Breast epithelium (tissue), 4 donors: ENCODE measurements at regions not wholly inside any gene's neighbourhood (a gene's known extent, or its start where the extent isn't known, plus 50 kb on each side); places are given as distances from the start of the nearest gene placed in this dataset.
A peak's percentile ranks its signal among the peaks of the same experiment; 100 is the strongest.

Experiments
- DNase-seq, 2 donors: peaks; one replicate each; pipeline ENCODE4 v3.0.0-alpha.2; 2019; ENCODE audit warnings: low spot score in 2 of 2
- H3K27ac ChIP-seq, 2 donors: fragments of 200-600 bp; sonication (generic) in 1 of 2; one replicate each; pipeline ENCODE4 v1.5.1; 2016 to 2019; ENCODE audit warnings: mild to moderate bottlenecking in 1 of 2
- H3K27me3 ChIP-seq, 2 donors: fragments of 200-600 bp; sonication (generic) in 1 of 2; one replicate each; pipeline versions ENCODE4 v1.5.1 to v1.6.0; 2017 to 2019; ENCODE audit warnings: control low read depth in 1 of 2, mild to moderate bottlenecking in 1 of 2
- H3K36me3 ChIP-seq: fragments of 200-600 bp; one replicate; pipeline ENCODE4 v1.5.1; 2019
- H3K4me1 ChIP-seq, 2 donors: fragments of 200-600 bp; sonication (generic); one replicate each; pipeline ENCODE4 v1.5.1; 2016 to 2019; ENCODE audit warnings: control low read depth in 1 of 2
- H3K4me3 ChIP-seq, 3 donors: fragments of 200-600 bp; sonication (generic); 1 replicate in 2 of 3; 2 replicates in 1 of 3; pipeline ENCODE4 v1.5.1; 2016 to 2019; ENCODE audit warnings: mild to moderate bottlenecking in 3 of 3, moderate library complexity in 2 of 3
- H3K9me3 ChIP-seq, 2 donors: fragments of 200-600 bp; sonication (generic) in 1 of 2; one replicate each; pipeline ENCODE4 v1.5.1; 2016 to 2019; ENCODE audit warnings: control low read depth in 1 of 2
- CTCF ChIP-seq, 3 donors: fragments of 450-650 bp; IDR thresholded peaks; one replicate each; pipeline ENCODE4 v1.5.1; 2016 to 2017; ENCODE audit warnings: antibody characterized with exemption in 3 of 3, mild to moderate bottlenecking in 3 of 3, moderate library complexity in 3 of 3
- POLR2A ChIP-seq: fragments of 450-650 bp; IDR thresholded peaks from one replicate; pipeline ENCODE4 v1.6.1; 2016; ENCODE audit warnings: antibody characterized with exemption, mild to moderate bottlenecking, moderate library complexity
- POLR2AphosphoS5 ChIP-seq, 3 donors: sonication (generic); formaldehyde crosslinking; IDR thresholded peaks; one replicate each; pipeline ENCODE4 v1.6.1; 2017; ENCODE audit warnings: antibody characterized with exemption in 3 of 3
- intact Hi-C: fragments of 100-400 bp; cut with DNase I; formaldehyde crosslinking; loops from one replicate; pipeline ENCODE4 v1.15.1; 2023; ENCODE audit warnings: low total_unique reads

- Histone ChIP-seq H3K4me3 (no peak overlapping the region), H3K9me3 (no peaks in the 10 kb centered on the region), H3K27ac (no peak overlapping the region), H3K36me3 (no peaks in the 10 kb centered on the region), H3K4me1 (peaks cover 0 to 9% of the 10 kb centered on the region in 2 donors), H3K27me3 (no peaks in the 10 kb centered on the region)
- TF ChIP-seq POLR2A (no peak), POLR2AphosphoS5 (IDR thresholded peaks at IDR 0.05) (no peak), CTCF (IDR thresholded peaks at IDR 0.05) (no peak)
- intact Hi-C loops: no loop called here
- peak in 1 of 2 donors; percentile 8 for DNase-seq
Observed at GRCh38 chr2:128438091-128438490, 119.4 kb upstream of the HS6ST1 start.

- H3K27ac ChIP-seq: no peak overlapping the region
- H3K4me1 ChIP-seq: peaks cover 0 to 9% of the 10 kb centered on the region in 2 donors
- H3K27me3 ChIP-seq: no peaks in the 10 kb centered on the region
- H3K36me3 ChIP-seq: no peaks in the 10 kb centered on the region
- TF ChIP-seq CTCF (IDR thresholded peaks at IDR 0.05) (no peak), POLR2A (no peak), POLR2AphosphoS5 (IDR thresholded peaks at IDR 0.05) (no peak)
- intact Hi-C loops: no loop called here
- no peaks in the 10 kb centered on the region for H3K9me3 ChIP-seq
- no peak overlapping the region for H3K4me3 ChIP-seq
- DNase-seq: peak in 1 of 2 donors; percentile 10
Observed at GRCh38 chr2:128438586-128438985, 119.9 kb upstream of the HS6ST1 start.

- no peak for TF ChIP-seq CTCF (IDR thresholded peaks at IDR 0.05)
- no peak for TF ChIP-seq POLR2A
- TF ChIP-seq POLR2AphosphoS5 (IDR thresholded peaks at IDR 0.05): no peak
- H3K36me3 ChIP-seq: no peaks in the 10 kb centered on the region
- intact Hi-C loops: no loop called here
- H3K9me3 ChIP-seq: no peaks in the 10 kb centered on the region
- H3K27me3 ChIP-seq: no peaks in the 10 kb centered on the region
- no peak overlapping the region for H3K27ac ChIP-seq
- peaks cover 0 to 9% of the 10 kb centered on the region in 2 donors for H3K4me1 ChIP-seq
- no peak overlapping the region for H3K4me3 ChIP-seq
- no peak for DNase-seq
Observed at GRCh38 chr2:128439031-128439790, 120.5 kb upstream of the HS6ST1 start.

- H3K36me3 ChIP-seq: no peaks in the 10 kb centered on the region
- H3K9me3 ChIP-seq: no peaks in the 10 kb centered on the region
- TF ChIP-seq POLR2A (no peak), POLR2AphosphoS5 (IDR thresholded peaks at IDR 0.05) (no peak), CTCF (IDR thresholded peaks at IDR 0.05) (no peak)
- no peaks in the 10 kb centered on the region for H3K27me3 ChIP-seq
- peaks cover 0 to 9% of the 10 kb centered on the region in 2 donors for H3K4me1 ChIP-seq
- peak in 1 of 2 donors; percentile 6 for DNase-seq
- H3K27ac ChIP-seq: no peak overlapping the region
- H3K4me3 ChIP-seq: no peak overlapping the region
- intact Hi-C loops: no loop called here
Observed at GRCh38 chr2:128439791-128440665, 121.4 kb upstream of the HS6ST1 start.
